Skeletal muscle satellite cell (primary cell): ENCODE measurements at regions not wholly inside any gene's neighbourhood (a gene's known extent, or its start where the extent isn't known, plus 50 kb on each side); places are given as distances from the start of the nearest gene placed in this dataset.

Experiments
- H3K27me3 ChIP-seq: 2 replicates; pipeline ENCODE4 v1.7.0; 2013; ENCODE audit warnings: low read length; ENCODE audit not compliant: control insufficient read depth, insufficient read depth
- H3K36me3 ChIP-seq: 2 replicates; pipeline ENCODE4 v1.7.0; 2013; ENCODE audit warnings: mild to moderate bottlenecking, control low read depth, low read length; ENCODE audit not compliant: insufficient read depth
- H3K4me1 ChIP-seq: 2 replicates; pipeline ENCODE4 v1.7.0; 2013; ENCODE audit warnings: low read length; ENCODE audit not compliant: control insufficient read depth, insufficient read depth
- H3K4me2 ChIP-seq: 2 replicates; pipeline ENCODE4 v1.7.0; 2013; ENCODE audit warnings: mild to moderate bottlenecking, low read length
- H3K4me3 ChIP-seq: 2 replicates; pipeline ENCODE4 v1.7.0; 2013; ENCODE audit warnings: low read length
- H3K9ac ChIP-seq: 2 replicates; pipeline ENCODE4 v1.7.0; 2013; ENCODE audit warnings: mild to moderate bottlenecking, low read depth, low read length, moderate library complexity
- H3K9me3 ChIP-seq: replicated peaks from 2 replicates; pipeline ENCODE4 v1.7.0; 2013; ENCODE audit warnings: mild to moderate bottlenecking, control low read depth, low read length

GRCh38 chr22:48895831-48896765 lies 931.6 kb downstream of the BRD1 start:
- Histone ChIP-seq H3K4me1 (no peaks in the 10 kb centered on the region), H3K36me3 (no peaks in the 10 kb centered on the region), H3K4me2 (no peak overlapping the region), H3K9ac (no peak overlapping the region), H3K4me3 (no peak overlapping the region), H3K27me3 (no peaks in the 10 kb centered on the region), H3K9me3 (peaks cover 38% of the 10 kb centered on the region)

- Histone ChIP-seq H3K36me3 (no peaks in the 10 kb centered on the region), H3K4me2 (no peak overlapping the region), H3K9me3 (peaks cover 38% of the 10 kb centered on the region), H3K4me1 (no peaks in the 10 kb centered on the region), H3K27me3 (no peaks in the 10 kb centered on the region), H3K4me3 (no peak overlapping the region), H3K9ac (no peak overlapping the region)
Observed at GRCh38 chr22:48895336-48895735, 932.3 kb downstream of the BRD1 start.

GRCh38 chr22:48894804-48895250 lies 932.8 kb downstream of the BRD1 start:
- no peak overlapping the region for H3K9ac ChIP-seq
- no peak overlapping the region for H3K4me3 ChIP-seq
- peaks cover 39% of the 10 kb centered on the region for H3K9me3 ChIP-seq

GRCh38 chr22:48894064-48894671 lies 933.5 kb downstream of the BRD1 start:
- no peaks in the 10 kb centered on the region for H3K36me3 ChIP-seq
- H3K9me3 ChIP-seq, result peaks cover 43% of the 10 kb centered on the region

More at GRCh38 chr22:48894804-48895250, 932.8 kb downstream of the BRD1 start:
- no peaks in the 10 kb centered on the region for H3K27me3 ChIP-seq
- H3K4me2 ChIP-seq, result no peak overlapping the region
- H3K36me3 ChIP-seq, result no peaks in the 10 kb centered on the region
- H3K4me1 ChIP-seq, result no peaks in the 10 kb centered on the region

GRCh38 chr22:48893288-48894063 lies 934.2 kb downstream of the BRD1 start:
- no peak overlapping the region for H3K4me2 ChIP-seq
- H3K4me3 ChIP-seq, result no peak overlapping the region
- H3K4me1 ChIP-seq, result no peaks in the 10 kb centered on the region
- no peak overlapping the region for H3K9ac ChIP-seq
- H3K27me3 ChIP-seq, result no peaks in the 10 kb centered on the region
- peaks cover 48% of the 10 kb centered on the region for H3K9me3 ChIP-seq
- no peaks in the 10 kb centered on the region for H3K36me3 ChIP-seq

More at GRCh38 chr22:48894064-48894671, 933.5 kb downstream of the BRD1 start:
- Histone ChIP-seq H3K4me2 (no peak overlapping the region), H3K4me3 (no peak overlapping the region), H3K4me1 (no peaks in the 10 kb centered on the region), H3K27me3 (no peaks in the 10 kb centered on the region), H3K9ac (no peak overlapping the region)

- no peaks in the 10 kb centered on the region for H3K36me3 ChIP-seq
- no peak overlapping the region for H3K4me3 ChIP-seq
- H3K4me2 ChIP-seq, result no peak overlapping the region
- H3K9ac ChIP-seq, result no peak overlapping the region
- peaks cover 50% of the 10 kb centered on the region for H3K9me3 ChIP-seq
- H3K4me1 ChIP-seq, result no peaks in the 10 kb centered on the region
- H3K27me3 ChIP-seq, result no peaks in the 10 kb centered on the region
Observed at GRCh38 chr22:48892578-48893287, 934.9 kb downstream of the BRD1 start.

- H3K9me3 ChIP-seq, result peaks cover 48% of the 10 kb centered on the region
- no peak overlapping the region for H3K4me2 ChIP-seq
- H3K9ac ChIP-seq, result no peak overlapping the region
- H3K27me3 ChIP-seq, result no peaks in the 10 kb centered on the region
- H3K4me1 ChIP-seq, result no peaks in the 10 kb centered on the region
- H3K36me3 ChIP-seq, result no peaks in the 10 kb centered on the region
- no peak overlapping the region for H3K4me3 ChIP-seq
Observed at GRCh38 chr22:48891688-48892577, 935.7 kb downstream of the BRD1 start.

GRCh38 chr22:48890693-48891554 lies 936.7 kb downstream of the BRD1 start:
- Histone ChIP-seq H3K36me3 (no peaks in the 10 kb centered on the region), H3K9ac (no peak overlapping the region), H3K9me3 (peaks cover 46% of the 10 kb centered on the region), H3K4me1 (no peaks in the 10 kb centered on the region), H3K4me3 (no peak overlapping the region), H3K27me3 (no peaks in the 10 kb centered on the region), H3K4me2 (no peak overlapping the region)

GRCh38 chr22:48889887-48890692 lies 937.6 kb downstream of the BRD1 start:
- H3K27me3 ChIP-seq, result no peaks in the 10 kb centered on the region
- no peaks in the 10 kb centered on the region for H3K4me1 ChIP-seq
- H3K9me3 ChIP-seq, result peaks cover 40% of the 10 kb centered on the region

More at GRCh38 chr22:48889887-48890692, 937.6 kb downstream of the BRD1 start:
- Histone ChIP-seq H3K4me3 (no peak overlapping the region), H3K36me3 (no peaks in the 10 kb centered on the region), H3K4me2 (no peak overlapping the region), H3K9ac (no peak overlapping the region)
